ENCODE measurements at regions not wholly inside any gene's neighbourhood (a gene's known extent, or its start where the extent isn't known, plus 50 kb on each side); places are given as distances from the start of the nearest gene placed in this dataset.

- DNase-seq, result no peak
These were observed 585.0 kb upstream of the HS6ST1 start for GRCh38 chr2:128903637-128904036.

DNA sequence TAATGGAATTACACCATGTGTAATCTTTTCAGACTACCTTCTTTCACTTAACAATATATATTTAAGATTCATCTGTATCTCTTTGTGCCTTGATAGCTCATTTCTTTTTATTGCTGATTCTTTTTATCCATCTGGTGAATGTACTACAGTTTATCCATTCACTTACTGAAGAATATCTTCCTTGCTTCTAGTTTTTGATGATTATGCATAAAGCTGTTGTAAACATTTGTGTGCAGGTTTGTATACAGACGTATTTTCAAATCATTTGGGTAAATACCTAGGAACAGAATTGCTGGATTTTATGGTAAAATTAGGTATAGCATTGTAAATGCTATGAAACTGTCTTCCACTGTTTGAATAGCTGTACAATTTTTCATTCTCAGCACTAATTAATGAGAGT is 592.6 kb upstream of the HS6ST1 start:
- DNase-seq, result no peak

DNA sequence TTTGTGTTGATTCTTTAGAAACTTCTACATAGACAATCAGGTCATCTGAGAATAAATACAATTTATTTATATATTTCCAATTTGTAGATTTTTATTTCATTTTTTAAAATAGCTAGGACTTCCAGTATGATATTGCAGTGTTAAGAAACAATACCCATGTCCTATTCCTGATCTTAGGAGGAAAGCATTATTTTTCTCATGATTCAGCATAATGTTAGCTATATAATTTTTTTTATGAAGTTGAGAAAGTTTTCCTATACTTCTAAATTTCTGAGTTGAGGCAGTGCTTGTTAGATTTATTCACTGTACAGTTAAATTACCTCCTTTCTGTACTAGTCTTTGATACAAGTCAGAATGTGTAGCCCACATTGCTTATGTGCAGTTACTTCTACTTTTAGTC is 595.7 kb upstream of the HS6ST1 start:
- no peak for DNase-seq

DNA sequence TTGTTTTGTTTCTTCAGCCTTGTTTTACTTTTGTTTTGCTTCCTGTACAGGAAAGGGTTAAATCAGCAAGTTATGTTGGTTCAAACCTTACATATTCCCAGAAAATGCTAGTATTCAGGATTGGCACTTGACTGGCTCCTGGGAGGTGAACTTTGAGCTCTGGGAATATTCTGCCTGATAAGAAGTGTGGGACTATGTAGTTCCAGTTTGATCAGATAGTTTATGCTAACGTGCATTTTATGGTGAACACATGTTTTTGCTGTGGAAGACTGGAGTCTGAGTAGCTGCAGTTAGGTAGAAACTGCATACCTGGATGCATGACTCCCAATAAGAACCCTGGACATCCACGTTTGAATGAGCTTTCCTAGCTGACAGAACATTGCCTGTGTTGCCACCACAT is 603.1 kb upstream of the HS6ST1 start:
- DNase-seq, result no peak

DNA sequence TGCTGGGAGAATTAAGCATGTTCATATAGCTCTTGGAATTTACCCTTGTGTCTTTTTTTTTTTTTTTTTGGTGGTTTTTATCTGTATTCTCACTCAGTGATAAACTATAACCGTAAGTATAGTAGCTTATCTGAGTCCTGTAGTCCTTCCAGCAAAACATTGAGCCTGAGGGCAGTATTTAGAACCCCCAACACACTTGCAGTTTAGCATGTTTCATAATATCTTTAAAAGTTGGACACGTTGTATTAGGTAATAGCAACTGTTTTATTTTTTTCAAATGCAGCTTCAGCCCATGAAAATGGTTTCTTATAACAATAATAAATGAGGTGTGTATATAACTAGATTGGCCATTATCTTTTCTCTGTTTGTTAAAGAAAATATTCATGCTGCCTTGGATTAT is 603.5 kb upstream of the HS6ST1 start:
- DNase-seq, result no peak

DNA sequence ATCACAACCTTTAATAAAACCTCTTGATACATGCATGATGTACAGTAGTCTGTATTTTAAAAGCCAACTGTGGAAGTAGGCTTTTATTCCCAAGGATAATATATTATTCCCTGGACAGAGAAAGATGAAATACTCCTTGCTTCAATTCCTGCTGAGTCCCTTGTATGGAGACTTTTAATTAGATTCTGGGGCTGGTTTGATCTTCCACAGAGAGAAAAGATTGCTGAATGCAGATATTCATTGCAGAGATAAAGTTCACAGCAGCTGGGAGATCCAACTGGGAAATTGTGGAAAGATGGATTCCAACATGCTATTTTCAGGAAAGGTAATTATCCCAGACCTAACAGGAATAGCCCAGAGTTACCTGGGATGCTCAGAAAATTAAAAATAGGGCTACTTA is 607.0 kb upstream of the HS6ST1 start:
- no peak for DNase-seq

GRCh38 chr2:128930101-128930500 is 611.4 kb upstream of the HS6ST1 start:
- DNase-seq, result no peak

DNA sequence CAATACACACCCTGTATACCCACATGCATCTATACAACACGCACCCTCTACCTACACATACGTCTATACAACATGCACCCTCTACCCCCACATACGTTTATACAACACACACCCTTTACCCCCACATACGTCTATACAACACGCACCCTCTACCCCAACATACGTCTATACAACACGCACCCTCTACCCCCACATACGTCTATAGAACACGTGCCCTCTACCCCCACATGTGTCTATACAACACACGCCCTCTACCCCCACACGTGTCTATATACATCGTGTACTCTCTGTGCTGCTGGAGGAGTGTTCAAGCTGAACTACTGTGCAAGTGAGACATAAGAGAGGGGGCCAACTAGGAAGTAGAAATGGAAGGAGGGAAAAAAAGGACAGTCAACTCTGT is 621.7 kb upstream of the HS6ST1 start:
- no peak for DNase-seq

- peak in 4 of 58 donors; percentile 14 to 33 (median 22) for DNase-seq
These were observed 623.1 kb upstream of the HS6ST1 start for GRCh38 chr2:128941751-128942150.

DNA sequence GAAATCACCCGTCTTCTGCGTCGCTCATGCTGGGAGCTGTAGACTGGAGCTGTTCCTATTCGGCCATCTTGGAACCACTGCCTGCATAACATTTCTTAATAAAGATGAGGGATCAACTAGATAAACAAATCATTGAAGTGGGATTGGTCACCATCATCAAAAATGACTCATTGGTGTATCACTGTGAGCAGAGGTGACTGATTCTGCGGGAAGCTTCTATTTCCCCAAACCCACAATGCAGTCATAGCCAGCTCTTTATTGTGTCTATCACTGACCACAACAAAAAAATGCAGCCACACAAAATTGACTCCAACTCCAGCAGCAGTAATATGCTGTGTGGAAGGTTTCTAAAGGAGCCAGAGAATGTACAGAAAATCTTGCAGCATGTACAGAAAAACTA is 630.7 kb upstream of the HS6ST1 start:
- no peak for DNase-seq

DNA sequence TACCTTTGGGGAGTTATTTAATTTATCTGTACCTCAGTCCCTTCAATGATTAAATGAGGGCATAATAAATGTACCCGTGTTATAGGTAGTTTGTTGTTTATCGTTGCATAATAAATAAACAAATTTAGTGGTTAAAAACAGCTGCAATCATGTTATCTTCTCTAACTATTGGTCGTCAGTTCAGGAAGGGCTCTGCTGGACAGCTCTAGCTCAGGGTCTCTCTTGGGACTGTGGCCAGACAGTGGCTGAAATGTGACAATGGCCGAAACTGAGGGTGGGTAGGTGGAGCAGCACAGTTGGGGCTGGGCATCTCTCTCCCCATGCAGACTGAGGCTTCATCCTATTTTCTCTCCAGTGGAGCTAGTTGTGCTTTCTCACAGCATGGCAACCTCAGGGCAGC is 632.1 kb upstream of the HS6ST1 start:
- DNase-seq, result no peak

GRCh38 chr2:128958241-128958640 is 639.6 kb upstream of the HS6ST1 start:
- no peak for DNase-seq

DNA sequence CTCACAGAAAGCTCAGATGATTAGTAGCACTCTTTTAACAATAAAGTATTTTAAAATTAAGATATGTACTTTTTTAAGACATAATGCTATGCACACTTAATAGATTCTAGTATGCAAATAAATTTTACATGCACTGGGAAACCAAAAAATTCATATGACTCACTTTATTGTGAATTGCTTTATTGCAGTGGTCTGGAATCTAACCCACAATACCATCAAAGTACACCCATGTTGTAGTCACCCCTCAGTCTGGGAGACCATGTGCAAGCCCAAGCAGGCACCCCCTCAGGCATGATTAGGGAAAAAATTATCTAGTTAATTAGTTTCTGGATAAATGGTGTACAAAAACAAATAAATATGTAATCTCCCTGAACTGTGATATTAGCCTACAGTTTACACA is 649.0 kb upstream of the HS6ST1 start:
- no peak for DNase-seq

- DNase-seq, result no peak
These were observed 650.7 kb upstream of the HS6ST1 start for GRCh38 chr2:128969374-128969773.

DNA sequence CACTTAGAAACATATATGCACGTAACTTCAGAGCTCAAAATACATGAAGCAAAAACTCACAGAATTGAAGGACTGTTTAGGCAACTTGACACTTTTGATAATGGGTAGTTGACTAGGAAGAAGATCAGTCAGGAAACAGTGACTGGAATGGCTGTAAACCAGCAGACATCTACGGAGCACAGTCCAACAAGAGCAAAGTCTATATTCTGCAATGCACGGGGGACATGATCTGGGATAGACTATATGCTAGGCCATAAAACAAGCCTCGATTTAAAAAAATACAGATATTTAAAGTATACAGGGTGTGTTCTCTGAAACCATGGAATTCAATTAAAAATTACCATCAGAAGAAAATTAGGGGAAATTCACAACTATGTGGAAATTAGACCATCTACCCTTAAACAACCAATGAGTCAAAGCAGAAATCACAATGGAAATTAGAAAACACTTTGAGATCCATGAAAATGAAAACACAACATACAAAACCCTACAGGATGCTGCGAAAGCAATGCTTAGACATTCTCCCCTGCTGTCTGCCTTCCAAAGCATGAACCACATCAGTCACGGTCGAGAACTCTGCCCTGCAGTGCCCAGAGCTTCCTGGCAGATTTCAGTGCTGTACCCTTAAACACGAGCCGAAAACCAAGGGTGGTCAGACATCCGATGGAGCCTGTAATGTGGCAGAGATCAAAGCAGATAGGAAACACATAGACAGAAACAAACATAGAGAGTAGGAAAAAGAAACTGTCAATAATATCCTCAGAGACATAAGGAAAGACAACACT is 651.9 kb upstream of the HS6ST1 start:
- no peak for DNase-seq

GRCh38 chr2:128973566-128973965 is 654.9 kb upstream of the HS6ST1 start:
- DNase-seq, result no peak

DNA sequence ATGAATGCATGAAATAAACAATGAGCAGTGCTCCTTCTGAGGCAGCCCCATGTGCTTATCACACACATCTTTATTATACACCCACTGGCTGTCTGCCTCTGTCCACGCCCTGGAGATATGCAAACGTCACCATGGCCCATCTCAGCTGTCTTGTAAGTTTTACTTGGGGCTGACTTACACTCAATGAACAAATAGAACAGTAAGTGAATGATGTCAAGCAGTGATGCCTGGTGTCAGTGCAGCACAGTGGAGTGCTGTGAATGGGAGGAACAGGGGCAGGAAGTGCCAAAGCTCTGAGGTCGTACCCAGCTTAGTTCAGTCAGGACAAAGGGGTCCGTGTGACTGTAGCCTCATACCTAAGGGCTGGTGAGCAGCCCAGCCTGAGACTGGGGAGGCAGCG is 659.5 kb upstream of the HS6ST1 start:
- DNase-seq, result no peak

GRCh38 chr2:128979182-128979581 is 660.5 kb upstream of the HS6ST1 start:
- no peak for DNase-seq

DNA sequence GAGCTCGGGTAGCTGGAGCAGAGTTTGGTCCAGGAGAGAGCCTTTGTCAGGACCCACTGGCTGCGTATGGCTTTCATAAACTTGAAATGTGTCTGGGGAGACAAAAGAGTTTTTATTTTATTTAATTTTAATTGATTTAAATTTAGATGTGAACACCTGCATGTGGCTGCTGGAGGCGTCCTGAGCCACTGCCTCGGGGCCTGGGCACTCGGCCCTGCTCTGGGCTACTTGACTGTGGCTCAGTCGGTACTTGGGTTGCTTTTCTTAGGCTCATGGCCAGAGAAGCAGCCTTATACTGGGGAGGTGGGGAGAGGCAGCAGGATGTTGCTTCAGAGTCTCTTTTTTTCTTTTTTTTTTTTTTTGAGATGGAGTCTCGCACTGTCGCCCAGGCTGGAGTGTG is 661.8 kb upstream of the HS6ST1 start:
- DNase-seq, result no peak

- DNase-seq, result no peak
These were observed 662.7 kb upstream of the HS6ST1 start for GRCh38 chr2:128981353-128981752.

DNA sequence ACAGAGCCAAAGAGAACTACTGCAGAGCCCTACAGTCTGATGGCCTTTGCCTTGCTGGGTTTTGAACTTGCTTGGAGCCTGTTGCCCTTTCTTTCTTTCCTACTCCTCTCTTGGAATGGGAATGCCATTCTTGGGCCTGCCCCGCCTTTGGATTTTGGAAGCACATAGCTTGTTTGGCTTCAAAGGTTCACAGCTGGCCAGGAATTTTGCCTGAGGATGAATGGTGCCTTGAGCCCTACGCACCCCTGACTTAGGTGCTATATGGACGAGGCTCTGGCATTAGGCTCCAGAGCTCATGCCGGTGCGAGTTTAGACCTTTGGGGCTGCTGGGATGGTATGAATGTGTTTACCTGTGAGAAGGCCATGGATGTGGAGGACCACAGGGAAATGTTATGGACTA is 663.3 kb upstream of the HS6ST1 start:
- DNase-seq, result no peak

DNA sequence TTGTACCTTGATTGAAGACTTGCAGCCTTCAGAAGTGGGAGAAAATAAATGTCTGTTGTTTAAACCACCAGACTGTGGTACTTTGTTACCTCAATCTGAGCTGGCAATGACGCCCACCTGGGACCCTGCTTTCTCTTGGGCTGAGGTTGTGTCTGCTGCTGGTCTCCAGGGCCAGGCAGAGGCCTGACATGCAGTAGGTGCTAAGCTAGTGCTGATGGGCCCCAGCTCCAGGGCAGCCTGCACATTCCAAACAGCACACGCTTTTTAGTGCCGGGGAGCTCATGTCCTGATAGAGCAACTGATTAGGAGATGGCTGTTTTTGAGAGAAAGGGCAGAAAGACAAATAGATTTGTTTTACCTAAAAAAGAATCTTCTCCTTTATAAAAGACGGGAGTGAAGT is 664.0 kb upstream of the HS6ST1 start:
- DNase-seq, result no peak

GRCh38 chr2:128983094-128983493 is 664.4 kb upstream of the HS6ST1 start:
- DNase-seq, result no peak

DNA sequence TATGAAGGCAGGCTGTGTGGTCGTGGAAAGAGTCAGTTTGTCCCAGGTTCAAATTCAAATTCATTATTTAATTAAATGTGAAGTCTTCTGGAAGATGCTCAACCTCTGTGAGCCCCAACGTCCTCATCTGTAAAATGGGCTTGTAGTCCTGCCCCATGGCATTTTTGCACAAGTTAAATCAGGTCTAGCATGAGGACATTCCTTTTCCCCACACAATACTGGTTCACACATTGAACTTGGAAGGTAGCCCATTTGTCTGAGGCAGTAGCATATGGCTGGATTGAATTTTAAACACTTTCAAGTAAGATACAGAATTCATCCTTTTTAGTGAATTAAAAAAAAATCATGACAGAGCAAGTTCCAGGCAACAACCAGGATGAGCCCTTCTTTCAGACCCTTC is 665.4 kb upstream of the HS6ST1 start:
- no peak for DNase-seq
